SH-SY5Y (cell line): ENCODE measurements at regions not wholly inside any gene's neighbourhood (a gene's known extent, or its start where the extent isn't known, plus 50 kb on each side); places are given as distances from the start of the nearest gene placed in this dataset.

Source experiments
- GATA2 ChIP-seq: IDR thresholded peaks from 2 replicates; pipeline ENCODE4 v1.6.1; 2011; ENCODE audit warnings: mild to moderate bottlenecking, low read depth, low read length
- GATA3 ChIP-seq: IDR thresholded peaks from 2 replicates; pipeline ENCODE4 v1.6.1; 2011; ENCODE audit warnings: low read depth, mild to moderate bottlenecking, low read length, moderate library complexity

DNA sequence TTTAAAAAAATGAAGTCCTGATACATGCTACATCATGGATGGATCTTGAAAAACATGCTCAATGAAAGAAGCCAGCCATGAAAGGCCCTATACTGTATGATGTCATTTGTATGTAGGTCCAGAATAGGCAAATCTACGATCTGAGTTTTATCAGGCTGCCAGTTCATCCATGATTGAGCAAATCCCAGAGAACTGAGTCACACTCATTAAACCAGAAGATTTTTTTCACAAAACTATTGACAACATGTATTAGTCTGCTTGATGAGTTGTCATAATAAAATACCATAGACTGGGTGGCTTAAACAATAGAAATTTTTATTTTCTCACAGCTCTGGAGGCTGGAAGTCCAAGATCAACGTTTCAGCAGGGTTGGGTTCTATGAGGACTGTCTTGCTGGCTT lies 130.7 kb downstream of the MREG start:
- no peak for TF ChIP-seq GATA3
- TF ChIP-seq GATA2, result no peak
